Suppressor macrophage treated with lipopolysaccharide for 1 hour (primary cell): ENCODE measurements at regions not wholly inside any gene's neighbourhood (a gene's known extent, or its start where the extent isn't known, plus 50 kb on each side); places are given as distances from the start of the nearest gene placed in this dataset.

Experiments
- DNase-seq, 3 donors: peaks; one replicate each; pipeline ENCODE4 v3.0.0-alpha.2; 2020 to 2022

DNA sequence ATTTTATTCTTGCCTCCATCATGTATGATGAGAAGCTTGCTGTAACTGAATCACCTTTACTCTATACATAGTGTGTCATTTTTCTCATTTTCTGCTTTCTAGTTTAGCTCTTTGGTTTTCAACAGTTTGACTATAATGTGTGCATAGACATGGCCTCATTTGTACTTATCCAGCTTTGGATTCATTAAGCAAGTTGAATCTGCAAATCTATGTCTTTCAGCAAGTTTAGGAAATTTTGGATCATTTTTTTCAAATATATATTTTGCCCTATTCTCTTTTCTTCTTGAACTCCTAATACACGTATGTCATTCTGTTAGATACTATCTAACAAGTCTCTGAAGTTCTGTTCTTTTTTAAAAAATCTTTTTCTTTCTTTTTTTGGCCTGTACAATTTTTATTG is 57.8 kb downstream of the PRLHR start:
- DNase-seq = no peak

DNA sequence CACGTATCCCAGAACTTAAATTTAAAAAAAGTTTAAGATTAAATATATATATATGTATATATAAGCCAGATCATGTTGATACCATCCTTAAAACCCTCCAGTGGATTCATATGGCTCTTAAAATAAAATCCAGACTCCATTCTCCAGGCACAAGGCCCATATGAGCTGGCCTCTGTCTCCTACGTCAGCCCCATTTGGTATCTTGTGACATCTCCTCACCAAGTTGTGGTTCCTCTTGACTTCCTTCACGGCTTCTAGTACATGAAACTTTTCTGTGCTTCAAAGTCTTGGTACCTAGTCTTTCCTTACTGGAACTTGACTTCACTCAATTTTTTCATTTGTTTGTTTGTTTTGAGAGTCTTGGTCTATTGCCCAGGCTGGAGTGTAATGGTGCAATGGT is 61.3 kb downstream of the PRLHR start:
- peak; percentile 49 to 59 (median 54) for DNase-seq

DNA sequence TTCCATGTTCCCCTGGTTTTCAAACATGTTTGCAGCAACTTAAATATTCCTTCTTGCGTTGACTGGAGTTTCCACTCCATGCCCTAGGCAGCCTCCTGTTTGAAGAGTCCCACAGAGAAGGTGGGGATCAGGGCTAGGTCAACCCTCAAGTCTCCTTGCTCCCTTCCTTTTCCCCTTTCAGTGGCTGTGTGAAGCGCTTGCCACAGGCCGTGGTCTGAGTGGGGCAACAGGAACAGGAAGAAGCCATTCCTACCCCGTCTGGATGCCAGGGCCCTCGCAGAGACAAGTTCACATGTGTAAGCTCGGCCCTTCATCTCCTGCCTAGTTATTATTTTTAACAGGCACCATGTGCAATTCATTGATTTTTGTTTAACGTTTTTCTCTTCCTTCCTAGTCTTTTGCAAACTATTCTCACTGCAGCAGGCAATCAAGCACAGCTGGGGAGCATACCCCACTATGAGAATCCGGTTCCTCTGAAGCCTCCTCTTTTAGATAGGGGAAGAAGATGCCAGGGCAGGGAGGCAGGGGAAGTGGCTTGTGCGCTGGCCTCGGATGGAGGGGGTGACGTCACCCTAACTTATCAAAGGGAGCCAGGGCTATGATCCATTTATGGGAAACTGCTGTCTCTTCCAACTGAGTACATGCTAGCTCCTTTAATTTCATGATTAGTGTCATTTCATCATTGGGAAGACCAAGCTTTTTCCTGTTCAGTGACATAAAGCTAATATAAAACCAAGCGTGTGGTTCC is 64.2 kb downstream of the PRLHR start:
- DNase-seq = peak; percentile 83 to 91 (median 84)

DNA sequence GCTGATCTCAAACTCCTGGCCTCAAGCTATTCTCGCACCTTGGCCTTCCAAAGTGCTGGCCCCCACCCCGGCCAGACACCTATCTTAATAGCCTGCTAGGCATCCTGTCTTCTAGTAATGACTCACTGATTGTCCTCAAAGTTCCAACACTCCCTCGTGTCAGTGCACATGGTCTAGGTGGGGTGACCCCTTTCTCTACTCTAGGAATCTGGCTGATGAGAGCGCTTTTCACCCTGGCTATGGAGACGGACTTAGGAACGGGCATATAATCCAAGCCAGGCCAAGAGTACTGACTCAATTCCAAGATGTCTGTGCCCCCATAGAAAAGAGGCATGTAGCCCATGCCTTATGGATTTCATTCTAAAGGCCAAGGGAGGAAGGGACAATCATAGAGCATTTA is 67.0 kb downstream of the PRLHR start:
- no peak for DNase-seq

DNA sequence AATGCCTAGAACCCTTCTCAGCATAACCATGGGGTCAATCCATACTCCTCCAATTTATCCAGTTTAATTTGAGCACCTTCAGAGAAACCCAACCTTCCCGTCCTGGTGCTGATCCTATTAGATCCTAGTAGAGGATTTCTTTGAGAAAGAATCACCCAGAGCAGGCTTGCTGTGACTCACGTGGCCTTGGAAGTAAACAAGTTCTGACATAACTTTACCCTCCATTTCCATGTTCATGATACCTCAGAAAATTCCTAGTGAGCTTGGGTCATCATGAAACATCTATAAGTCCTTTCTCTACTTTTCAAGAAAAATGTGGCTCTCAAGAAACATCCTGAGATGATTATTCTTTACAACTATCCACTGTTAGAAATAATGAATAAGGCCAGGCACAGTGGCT is 71.7 kb downstream of the PRLHR start:
- DNase-seq = no peak

DNA sequence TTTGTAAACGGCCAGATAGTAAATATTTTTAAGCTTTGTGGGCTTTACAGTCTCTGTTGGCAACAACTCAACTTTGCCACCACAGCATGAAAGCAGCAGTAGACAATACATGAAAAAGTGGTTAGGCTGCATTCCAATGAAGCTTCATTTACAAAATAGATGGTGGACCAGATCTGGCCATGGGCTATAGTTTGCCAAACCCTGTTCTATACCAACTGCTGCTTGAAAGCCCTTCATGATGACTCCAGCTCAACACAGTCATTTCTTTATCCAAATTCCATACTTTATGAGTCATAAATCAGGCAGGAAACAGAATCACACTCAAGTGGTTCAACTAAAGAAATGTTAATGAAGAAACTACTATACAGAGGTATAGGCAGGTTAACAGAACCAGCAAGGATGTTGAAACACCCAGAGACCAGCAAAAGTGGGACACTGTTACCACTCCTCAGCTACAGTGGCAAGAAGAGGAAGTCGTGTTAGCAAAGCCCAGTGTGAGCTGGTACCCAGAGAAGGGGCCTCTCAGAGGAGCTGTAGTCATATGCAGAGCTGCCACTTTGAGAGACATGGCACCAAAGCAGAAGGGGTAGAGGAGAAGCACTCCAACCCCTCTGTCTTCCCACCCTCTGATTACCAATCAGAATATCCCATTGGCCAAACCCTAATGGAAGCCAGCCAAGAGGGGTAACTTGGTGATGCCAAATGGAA is 72.5 kb downstream of the PRLHR start:
- peak in 1 of 3 donors; percentile 39 for DNase-seq

DNA sequence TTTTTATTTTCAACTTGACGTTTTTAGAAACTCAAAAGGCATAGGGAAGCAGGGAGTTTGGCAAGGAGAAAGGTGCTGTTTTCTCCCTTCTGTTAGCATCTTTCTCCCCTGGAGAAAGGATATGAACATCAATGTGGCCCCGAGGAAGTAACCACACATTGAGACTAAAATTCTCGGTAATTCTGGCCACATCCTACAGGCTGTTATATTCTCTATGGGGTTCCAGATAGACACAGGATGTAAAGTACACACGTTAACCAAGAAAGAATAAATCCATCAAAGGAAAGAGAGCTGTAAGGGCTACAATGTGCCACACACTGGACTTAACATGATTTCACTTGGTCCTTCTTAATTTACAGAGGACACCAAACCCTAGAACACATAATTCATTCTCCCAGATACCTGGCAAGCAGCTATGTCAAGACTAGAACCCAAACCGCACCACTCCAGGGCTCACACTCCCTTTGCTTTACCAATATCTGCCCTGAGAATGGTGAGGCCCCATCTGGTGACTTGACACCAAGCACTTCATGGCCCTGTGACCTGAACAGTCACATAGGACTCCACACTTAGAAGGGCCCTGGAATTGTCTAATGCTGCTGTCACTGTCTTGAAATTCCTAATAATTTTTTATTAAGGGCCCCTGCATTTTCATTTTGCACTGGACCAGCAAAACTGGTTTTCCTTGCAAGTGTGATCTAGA is 73.9 kb downstream of the PRLHR start:
- no peak for DNase-seq

DNA sequence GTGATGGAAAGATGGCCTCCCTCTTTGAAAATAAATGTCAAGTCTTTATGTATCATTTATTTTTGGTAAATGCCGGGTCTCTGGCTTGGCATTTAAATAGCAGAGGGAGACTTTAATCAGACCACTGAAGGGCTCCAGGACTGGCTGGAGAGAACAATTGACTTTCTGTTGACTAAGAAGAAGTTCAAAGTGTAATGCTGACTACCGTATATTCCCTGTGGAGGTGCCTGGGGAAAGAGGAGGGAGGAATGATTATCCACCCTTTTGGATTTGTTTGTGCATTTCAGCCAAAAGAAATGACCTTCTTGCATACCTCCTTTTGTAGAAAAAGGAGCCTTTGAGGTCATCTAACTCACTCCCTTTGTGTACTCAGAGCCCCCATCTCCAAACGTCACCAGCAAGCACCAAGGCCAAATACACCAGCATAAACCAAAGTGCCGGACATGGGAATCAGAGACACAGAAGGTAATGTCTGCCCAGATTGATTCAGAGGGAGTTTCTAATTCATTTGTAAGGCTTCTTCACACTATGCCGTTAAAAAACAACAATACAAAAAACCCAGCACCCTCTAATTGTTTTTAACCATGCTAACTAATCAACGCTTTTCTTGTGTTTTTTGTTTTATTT is 75.2 kb downstream of the PRLHR start:
- DNase-seq = no peak

DNA sequence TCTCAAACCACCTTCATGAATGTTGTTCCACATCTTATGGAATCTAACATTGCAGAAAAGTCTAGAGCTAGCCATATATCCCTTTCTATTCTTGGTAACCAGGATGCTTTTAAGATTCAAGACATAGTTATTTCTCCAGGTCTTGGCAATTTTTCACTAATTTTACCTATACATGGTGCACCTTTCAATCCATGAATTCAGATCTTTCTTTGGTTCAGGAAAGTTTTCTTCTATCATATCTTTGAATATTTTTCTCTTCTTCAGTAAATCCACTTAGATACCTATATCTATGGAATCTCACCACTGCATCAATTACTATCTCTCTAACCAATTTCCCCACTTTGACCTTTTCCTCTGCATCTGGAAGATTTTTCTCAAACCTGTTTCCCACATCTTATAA is 77.4 kb downstream of the PRLHR start:
- DNase-seq = no peak

DNA sequence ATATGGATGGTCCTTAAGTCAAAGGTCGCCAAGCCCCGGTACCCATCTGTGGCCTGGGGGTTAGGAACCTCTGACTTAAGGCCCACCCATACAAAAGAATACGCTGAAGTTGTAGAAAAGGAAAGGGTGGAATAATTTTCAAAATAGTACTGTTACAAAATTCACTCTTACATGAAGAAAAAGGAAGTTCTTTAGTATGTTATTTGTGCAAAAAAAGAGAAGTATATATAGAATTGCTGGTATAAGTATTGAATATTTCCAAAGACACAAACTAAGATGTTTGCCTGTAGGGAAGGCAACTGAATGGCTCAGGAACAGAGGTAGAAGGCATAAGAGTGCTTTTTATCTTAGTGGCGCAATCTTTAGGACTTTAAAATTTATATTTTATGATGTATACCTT is 78.7 kb downstream of the PRLHR start:
- peak in 1 of 3 donors; percentile 43 for DNase-seq

DNA sequence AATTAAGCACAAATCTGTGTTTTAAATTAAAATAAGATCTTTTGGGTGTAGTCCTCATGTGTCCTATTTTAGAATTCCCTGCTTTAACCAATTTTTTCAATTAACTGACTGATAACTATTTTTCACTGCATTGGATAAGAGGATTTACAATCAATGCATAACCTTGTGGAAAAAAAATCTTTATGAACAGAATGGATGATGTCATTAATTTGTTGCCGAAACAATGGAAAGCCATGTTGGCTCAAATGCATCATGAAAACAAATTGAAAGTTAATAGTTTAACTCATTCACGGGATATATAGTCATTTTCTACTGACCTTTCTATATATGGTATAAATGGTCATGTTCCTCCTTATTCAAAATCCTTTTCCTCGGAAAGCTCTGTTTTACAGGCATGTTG is 82.3 kb downstream of the PRLHR start:
- no peak for DNase-seq

DNA sequence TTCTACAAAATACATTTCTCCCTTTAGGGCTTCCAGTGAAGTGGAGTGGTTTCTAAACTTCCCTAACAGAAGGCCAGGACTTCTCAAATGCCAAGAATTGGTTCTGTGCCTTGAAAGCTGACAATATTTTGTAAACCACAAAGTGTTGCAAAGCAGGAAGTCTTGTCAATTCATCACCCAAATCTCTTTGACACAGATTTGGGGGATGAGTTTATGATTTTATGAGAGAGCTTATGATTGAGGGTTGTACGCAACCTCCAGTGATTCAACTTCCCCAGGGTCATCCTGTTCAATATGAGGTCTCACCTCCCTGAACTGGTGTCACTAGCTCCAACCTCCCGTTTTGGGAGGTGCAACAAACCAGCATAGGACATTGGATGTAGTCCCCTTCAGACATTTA is 83.7 kb downstream of the PRLHR start:
- DNase-seq = peak; percentile 58 to 83 (median 80)

DNA sequence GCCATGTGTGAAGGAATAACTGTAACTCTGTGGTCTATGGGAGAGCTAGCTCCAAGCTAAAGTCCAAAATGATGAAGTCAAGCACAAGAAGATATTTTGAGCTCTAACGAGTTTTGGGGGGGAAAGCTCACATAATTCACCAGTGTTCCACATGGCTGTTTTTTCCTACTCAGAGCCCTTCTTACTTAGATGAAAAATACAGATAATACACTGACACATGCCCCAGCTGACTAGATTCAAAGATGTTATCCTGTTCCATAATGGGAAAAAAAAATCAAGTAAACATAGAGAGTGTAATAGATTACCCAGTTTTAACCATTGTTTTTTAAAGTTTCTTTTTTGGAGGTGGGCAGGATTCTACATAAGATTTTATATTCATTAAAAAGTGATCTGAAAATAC is 86.6 kb downstream of the PRLHR start:
- DNase-seq = no peak

DNA sequence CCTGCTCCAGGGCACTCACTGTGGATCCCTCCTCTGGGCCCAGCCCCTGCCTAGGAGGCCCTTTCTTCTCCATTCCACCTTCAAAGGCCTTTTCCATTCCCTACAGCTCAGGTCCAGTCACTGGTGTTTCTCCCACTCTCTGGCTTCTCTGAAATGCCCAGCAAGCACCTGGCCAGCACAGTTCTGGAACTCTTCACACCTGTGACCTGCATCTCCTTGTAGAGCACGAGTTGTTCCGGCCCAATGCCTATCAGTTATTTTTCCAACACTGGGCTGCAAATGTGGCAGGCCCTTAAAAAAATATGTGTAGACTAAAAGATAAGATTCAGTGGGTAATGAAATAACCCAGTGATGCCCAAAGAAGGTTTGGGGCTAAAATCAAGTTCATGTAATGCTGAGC is 87.1 kb downstream of the PRLHR start:
- no peak for DNase-seq

DNA sequence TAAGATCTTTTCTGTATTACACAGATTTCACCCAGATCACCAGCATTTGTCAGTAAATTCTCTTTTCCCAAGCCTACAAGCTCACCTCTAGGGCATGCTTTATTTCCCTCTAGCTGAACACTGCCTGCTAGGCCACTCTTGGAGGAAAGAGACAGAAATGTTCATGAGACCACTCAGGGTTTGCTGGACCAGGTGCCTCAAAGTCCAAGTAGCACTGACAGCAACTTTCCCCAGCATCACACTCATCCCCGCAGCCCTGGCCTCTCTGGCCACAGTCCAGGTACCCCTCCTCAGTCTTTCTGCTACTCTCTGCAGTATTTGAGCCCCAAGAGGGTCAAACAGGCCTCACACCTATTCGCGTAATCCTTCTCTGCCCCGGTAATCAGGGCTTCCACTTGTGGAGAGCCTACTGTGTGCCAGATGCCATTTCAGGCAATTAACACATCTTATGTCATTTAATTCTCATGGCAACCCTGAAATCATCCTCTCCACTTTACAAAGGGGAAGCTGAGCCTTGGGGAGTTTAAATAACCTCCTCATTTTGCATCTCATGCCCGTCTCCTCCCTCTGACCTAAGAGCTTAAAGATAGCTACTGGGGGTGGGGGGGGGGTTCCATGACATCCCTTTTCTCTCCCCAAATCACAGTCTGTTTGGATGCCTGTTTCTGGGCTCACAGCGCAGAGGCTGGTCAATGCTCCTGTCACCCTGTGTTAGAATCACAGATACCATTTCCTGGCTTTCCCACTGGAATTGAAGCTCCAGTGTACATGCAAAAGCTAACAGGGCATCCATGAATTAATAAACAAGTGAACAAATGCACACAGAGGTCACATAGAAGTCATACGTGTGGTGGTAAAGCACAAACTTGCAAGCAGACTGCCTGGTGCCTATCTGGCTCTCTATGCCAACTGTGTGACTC is 88.5 kb downstream of the PRLHR start:
- peak in 1 of 3 donors; percentile 3 for DNase-seq

DNA sequence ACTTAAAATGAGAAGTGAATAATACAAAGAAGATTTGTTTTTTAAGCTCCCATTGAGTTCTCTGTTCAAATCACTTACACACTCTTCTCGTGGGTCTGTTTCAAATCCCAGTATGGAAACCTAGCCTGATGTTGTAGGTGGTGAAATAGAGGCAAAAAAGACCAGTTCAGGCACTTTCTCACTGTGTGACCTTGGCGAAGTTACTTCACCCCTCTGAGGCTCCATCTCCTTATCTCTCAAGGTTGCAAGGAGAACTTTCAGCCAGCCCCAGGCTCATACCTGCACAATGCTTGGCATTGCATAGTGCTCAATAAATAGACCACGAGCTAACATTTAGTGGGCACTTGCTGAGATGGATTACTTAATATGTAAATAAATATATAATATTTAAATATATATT is 90.1 kb downstream of the PRLHR start:
- no peak for DNase-seq

DNA sequence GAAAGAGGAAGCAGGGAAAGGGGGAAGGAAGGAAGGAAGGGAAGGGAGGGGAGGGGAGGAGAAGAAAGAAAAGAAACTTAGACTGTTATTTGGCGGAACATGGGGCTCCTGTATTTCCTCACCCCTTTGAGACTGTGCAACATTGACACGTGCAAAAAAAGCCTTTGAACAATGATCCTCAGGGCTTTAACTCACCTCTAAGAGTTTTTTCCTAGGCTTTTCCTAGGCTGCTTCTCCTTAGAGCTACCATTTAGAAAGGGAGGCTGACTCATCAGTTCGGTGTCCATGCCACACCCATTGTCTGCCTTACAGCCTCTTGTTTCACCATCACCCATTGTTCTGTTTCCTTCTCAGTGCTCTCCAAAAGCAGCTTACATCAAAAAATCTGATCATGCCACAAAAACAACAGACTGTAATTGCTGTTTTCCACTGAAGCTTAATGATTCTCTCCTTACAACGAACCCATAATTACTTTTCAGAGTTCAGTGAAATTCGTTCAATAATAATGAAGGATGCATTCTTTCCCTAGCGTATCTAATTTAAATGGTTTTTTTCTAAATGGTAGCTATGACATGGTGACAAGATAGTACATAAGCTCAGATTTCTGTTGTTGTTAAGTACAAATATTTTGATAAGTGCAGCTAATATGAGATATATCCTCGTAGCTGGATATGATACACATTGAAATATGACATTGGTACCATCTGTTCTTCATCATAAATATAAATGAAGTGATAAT is 90.8 kb downstream of the PRLHR start:
- DNase-seq = peak; percentile 58 to 70 (median 60)

DNA sequence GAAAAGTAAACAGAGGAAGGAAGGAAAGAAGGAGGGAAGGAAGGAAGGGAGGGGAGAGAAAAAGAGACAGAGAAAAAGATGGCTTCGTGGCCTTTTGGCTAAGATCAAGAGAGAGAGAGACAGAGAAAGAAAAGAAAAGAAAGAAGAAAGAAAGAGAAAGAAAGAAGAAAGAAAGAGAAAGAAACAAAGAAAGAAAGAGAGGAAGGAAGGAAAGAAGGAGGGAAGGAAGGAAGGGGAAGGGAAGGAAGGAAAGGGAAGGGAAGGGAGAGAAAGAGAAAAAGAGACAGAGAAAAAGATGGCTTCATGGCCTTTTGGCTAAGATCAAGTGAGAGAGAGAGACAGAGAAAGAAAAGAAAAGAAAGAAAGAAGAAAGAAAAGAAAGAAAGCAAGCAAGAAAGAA is 91.4 kb downstream of the PRLHR start:
- no peak for DNase-seq

DNA sequence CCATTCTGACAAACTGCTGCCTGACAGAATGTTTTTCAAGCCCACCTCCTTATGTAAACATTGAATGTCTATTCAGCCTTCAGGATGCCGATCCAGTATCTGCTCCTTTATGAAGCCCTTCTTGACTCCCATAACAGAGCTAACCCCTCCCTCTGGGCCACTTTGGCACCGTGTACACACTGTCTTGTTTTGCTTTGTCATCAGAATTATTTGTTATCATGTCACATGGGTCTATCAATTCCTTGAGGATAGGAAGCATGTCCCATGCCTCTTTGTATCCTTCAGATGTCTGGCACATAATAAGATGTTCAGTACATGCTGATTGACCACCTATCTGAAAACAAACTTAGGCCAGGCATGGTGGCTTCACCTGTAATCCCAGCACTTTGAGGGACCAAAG is 92.3 kb downstream of the PRLHR start:
- DNase-seq = no peak

DNA sequence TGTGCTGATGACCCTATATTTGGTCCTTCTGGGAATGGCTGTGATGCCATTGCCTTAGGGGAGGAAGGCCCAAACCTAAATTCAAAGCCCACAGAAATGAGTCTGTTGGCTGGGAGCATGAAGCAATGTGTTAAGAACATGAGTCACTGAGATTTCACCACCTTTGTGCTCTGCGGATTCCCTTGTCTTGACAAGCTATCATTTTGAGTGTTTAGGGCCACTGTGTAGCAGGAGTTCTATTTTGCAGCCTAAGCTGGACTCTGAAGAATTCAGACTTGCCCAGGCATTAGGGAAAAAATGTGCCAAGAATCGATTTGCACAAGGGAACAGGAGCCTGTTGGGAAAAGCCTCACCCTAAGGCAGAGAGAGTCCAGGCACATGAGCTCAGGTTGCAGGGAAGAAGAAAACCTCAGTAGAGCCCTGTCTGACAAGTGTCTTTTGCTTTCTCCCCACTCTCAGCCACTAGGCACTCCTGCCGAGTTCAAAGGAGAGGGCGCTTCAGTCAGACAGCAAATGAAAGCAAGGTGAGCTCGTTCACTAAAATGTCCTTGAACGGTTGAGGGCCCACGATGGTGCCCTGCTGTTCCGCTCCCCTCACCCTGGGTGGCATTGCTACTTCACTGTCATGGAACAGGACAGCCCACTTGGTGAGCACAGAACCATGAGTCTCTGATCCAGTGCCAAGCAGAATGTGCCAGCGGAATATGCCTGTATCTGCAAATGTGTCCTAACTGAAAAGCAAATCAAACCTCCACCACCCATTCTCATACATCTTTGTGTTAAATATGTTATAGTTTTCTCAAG is 93.6 kb downstream of the PRLHR start:
- peak; percentile 69 to 85 (median 74) for DNase-seq

DNA sequence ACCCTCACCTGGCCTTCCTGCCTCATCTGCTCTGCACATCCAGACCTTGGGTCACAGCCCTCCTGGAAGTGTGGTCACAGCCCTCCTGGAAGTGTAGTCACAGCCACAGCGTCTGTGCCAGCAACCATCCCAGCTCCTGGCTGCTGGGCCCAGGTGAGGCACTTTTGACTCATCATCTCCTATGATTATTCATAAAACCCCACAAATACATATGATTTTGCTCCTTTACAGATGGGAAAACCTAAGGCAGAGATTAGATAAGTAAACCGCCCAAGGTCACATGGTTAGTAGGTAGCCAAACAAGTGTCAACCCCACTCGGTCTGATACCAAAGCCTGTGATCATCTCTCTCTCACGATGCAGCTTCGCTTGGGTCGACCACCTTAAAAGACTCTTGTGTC is 94.3 kb downstream of the PRLHR start:
- DNase-seq = no peak
